Astrocyte of the hippocampus (primary cell): ENCODE measurements at regions not wholly inside any gene's neighbourhood (a gene's known extent, or its start where the extent isn't known, plus 50 kb on each side); places are given as distances from the start of the nearest gene placed in this dataset.
"Not testable (repeated sequence)": the region's sequence is repeated elsewhere in the genome, so short reads cannot be mapped to it uniquely, and the experiment has no call there.

Source experiments
- DNase-seq: peaks from one replicate; pipeline ENCODE4 v3.0.0; 2011; ENCODE audit warnings: low read depth, low spot score

DNA sequence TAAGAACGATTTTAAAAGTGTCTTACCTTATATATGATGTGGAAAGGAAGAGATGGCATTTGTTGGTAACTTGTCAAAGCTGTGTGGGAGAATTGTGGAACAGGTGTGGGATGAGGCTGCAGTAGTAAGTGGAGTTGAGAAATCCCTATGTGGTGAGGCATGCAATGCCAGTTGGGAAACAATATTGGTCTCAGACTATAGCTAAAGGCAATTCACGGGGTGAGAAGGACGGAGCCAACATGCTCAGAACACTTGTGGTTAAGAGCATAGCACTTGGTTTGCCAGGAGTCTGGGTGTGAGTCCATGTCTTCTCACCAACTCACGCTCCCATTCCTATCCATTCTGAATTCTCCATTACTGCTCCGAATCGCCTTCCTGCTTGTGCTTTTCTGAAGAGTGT is 615.6 kb upstream of the ADAMTS9 start:
- DNase-seq, result peak; percentile 17

DNA sequence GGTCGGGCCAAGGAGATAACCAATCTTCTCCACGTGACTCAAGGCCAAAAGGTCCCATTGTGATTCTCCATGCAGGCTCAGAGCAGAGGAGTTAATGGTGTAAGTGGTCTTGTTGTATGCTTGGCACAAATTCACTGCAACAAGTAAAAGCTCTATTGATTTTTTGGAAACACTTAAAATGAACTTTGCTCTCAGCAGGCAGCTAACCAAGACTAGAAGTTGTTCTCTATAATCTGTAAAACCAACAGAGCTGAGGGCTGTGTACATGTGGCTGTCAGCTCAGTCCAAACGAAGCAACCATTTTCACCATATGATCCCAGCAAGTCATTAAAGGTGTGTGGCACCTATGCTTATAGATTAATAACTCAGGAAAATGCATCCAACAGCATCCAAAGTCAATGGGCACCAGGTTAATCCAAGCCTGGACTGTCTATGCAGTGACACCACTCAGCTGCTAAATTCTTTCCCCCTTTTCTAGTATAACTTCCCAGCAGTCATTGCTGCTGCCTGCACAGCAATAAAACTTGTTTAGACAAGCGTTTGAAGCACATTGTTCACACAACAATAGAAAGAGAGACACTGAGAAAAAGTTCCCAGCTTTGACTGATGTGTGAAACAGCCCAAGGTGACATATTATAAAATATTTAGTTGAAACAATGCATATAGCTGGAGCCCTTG is 603.8 kb upstream of the ADAMTS9 start:
- DNase-seq, result no peak

DNA sequence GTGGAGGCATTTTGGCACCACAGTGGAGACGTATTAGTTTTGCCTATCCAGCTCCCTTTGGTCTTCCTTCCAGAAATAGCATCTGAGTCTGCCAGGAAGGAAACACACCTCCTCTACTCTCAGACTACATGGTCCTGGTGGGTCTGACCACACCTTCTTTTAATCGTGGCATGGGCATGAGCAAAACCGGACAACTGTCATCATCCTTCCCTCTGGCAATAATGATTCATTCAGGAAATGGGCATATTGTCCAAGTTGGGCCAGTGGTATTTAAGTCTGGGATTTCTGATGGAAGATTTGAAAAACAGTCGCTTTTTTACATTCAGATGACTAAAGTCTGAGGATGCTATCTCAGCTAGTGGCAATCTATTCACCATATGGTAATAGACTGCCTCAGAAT is 601.0 kb upstream of the ADAMTS9 start:
- no peak for DNase-seq

DNA sequence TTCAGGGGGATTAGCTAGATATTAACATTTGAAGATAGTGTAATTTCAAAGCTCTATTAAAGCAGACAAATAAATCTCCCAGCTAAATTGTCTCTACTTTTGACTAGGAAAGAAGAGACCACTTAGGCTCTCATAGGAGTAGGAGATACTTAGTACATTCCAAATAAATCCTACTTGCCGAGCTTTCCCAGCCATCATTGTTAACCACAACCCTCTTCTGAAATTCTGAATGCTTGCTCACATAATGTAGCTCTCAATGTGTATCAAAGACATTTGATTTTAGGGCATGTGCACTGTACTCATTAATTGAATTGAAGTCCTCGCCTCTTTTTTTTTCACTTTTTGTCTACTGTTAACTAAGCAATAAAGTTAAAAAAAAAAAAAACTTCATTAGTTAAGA is 598.2 kb upstream of the ADAMTS9 start:
- peak; percentile 54 for DNase-seq

DNA sequence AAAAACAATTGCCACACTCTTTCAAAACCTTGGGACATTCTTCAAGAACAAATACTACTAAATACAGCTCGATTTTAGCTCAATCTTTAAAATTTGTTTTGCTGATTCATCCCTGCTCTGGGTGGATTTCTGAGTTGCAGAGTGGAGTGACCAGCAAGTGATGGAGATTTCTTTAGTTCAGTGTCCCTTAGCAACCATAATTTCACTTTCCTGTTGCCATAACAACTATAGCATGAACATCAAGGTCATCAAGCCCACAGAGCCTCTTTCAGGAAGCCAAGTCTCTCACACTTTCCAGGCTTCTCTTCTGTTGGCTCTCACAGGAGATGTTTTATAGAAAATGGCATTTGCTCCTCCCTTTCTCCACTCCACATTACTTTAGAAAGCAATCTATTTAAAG is 597.2 kb upstream of the ADAMTS9 start:
- peak; percentile 35 for DNase-seq

DNA sequence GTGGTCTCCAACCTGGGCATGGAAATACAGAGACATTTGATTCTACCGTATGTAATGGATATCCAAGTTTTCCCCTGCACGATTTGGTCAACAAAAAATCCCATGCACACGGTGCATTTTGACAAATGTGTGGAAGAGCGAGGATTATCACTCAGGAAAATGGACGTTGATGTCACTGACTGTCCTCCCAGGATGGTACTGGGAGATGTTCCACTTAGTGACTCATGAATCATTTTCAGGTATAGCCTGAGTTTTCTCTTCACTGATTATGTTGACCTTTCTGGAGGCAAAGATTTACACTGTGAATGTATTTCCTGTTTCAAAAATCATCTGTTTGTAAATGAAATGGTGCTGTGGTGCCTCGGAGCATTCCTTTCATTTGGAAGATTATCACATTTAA is 596.7 kb upstream of the ADAMTS9 start:
- no peak for DNase-seq

DNA sequence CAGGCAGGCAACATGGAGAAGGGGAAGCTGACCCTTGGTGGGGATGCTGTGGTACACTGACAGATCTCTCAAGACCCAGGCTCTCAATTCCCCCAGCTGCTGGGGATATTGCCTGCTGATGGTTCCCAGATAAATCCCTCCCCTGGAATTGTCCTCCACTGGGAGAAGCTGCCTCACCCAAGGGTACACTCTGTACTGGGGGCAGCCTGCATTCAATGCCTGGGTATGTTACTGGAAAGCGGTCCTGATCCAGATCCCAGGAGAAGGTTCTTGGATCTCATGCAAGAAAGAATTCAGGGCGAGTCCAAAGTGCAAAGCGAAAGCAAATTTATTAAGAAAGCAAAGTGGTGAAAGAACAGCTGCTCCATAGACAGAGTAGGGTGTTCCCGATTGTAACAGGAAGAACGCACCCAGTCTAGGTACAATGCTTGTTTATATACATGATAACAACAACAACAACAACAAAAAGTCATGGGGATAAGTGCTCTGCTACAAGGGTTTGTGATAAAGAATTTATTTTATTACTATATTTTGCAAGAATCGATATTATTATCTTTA is 591.5 kb upstream of the ADAMTS9 start:
- no peak for DNase-seq

DNA sequence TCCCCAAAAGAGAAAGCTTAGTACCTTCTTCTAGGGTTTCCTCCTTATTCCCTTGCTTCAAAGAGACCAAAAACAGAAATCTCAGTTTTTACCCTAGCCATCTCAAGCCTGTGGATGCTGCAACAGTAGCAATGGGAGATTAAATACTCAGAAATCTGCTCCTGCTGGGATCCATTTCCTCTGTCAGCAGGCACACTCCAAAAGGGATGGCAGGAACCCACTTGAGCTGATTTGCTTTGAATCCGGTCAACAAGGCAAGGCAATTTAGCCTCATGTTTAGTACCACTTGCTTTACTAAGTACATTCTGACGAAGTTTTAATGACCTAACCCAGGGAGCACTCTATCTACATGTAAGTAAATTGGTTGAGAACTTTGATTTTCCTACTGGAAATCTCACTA is 590.0 kb upstream of the ADAMTS9 start:
- DNase-seq, result no peak

DNA sequence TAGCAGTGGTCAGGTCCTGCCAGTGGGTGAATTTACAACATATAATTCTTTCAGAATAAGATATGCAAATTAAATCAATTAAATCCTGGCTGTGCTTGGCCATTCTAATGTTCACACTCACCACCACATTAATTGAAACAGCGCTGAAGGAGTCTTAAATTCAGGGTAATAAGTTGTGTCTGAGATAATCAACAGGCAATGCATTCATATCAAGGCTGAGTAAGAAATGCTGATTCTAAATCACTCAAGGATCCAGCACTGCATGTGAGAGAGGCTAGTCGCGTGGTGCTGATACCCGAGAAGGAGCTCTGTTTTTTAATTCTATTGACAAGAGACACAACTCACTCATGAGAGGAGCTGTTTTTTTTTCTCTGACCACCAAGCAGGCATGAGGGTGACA is 588.8 kb upstream of the ADAMTS9 start:
- DNase-seq, result no peak

DNA sequence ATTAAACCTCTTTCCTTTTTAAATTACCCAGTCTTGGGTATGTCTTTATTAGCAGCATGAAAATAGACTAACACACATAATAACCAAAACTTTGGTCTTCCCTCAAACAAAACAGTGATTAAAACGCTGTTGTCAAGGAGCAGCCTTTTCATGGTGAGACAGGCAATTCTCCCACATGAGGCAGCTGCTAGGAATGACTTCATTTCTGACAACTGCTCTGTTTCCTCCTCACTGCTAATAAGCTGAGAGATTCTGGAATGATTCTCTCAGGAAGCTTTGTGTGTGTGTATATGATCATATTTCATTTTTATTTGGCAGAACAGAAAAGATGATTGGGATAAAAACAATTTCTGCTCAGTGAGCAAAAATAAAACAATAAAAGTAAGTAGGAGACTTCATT is 580.6 kb upstream of the ADAMTS9 start:
- peak; percentile 35 for DNase-seq

DNA sequence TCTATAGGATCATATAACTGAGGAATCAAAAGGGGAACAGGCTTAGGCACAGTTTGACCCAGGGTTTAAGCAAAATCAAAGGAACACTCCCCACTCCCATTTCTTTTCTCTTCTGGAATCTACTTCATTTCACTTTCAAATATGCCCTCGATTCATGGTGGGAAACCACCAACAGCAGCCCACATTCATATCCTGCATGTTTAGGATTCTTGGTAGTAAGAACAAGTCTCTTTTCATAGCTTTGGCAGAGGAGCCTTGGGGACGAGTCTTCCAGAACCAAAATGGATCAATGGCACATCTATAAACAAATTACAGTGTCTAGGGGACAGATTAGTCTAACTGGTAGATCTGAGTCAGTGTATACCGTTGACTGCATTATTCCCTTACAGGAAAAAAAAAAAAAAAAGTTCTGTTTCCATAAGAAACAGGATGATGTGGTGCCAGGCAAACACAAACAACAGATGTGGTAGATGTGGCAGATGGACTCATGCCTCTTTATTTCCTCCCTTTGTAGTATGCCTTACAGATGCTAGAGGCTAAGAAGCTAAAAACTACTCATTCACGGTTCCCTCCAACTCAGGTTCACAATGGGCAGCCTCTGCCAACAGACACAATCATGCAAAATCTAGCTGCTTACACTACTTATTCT is 578.3 kb upstream of the ADAMTS9 start:
- DNase-seq, result peak; percentile 85

DNA sequence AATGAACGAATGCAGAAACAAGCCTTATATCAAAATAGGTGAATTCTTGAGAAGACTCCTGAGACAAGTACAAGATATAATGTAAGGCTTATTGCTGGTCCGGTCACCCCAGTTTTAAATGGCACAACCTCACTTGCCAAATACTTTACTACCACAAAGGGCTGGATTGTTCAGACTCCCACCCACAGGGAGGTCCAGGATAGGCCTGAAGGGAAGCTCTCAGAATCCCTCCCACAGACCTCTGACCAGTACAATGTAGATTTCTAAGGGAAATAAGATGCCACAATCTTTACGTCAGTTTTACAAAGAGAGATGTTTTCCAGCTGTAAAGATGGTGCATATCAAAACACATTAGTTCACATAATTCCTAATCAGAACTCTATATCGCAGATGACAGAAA is 577.7 kb upstream of the ADAMTS9 start:
- DNase-seq, result peak; percentile 76

DNA sequence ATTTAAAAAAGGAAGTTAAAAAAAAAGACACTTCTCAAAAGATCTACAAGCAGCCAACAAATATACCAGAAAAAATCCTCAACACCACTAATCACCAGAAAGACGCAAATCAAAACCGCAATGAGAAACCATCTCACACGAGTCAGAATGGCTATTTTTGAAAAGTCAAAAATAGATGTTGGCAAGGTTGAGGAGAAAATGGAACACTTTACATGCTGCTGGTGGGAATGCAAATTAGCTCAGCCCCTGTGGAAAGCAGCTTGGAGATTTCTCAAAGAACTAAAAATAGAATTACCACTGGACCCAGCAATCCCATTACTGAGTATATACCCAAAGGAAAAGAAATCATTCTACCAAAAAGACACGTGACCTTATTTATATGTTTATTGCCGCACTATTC is 574.7 kb upstream of the ADAMTS9 start:
- no peak for DNase-seq

DNA sequence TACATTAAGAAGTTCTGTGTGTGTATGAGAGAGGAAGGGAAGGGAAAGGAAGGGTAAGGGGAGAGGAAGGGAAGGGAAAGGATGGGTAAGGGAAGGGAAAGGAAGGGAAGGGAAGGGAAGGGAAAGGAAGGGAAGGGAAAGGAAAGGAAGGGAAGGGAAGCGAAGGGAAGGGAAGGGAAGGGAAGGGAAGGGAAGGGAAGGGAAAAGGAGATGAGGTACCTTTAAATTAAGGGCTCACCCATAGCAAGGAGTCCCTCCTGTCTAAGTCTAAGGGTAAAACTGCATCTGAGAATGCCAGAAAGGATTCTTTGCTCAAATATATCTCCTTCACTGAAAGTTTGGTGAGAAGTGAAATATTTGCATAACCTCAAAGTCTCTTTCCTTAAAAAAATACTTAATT is 572.1 kb upstream of the ADAMTS9 start:
- no peak for DNase-seq

DNA sequence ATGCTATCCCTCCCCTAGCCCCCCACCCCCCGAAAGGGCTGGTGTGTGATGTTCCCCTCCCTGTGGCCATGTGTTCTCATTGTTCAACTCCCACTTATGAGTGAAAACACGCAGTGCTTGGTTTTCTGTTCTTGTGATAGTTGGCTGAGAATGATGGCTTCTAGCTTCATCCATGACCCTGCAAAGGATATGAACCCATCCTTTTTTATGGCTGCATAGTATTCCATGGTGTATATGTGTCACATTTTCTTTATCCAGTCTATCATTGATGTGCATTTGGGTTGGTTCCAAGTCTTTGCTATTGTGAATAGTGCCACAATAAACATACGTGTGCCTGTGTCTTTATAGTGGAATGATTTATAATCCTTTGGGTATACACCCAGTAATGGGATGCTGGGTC is 565.1 kb upstream of the ADAMTS9 start:
- not testable (repeated sequence) for DNase-seq

DNA sequence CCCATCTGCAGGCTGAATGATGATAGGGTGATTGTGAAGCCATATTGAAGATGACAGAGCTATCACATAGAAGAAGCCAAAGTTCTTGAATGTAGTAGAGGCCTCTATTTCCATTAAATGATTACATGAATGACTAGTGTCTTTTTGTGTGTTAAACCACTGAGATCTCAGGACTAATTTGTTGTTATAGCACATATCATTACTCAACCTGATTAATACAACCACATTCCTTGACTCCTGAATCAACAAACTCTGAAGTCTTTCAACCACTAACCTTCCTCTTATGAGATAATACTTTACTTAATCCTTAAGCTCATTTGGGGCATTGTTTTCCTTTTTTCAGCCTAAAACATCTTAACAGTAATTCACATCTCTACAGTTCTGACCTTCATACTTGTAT is 564.5 kb upstream of the ADAMTS9 start:
- peak; percentile 11 for DNase-seq

DNA sequence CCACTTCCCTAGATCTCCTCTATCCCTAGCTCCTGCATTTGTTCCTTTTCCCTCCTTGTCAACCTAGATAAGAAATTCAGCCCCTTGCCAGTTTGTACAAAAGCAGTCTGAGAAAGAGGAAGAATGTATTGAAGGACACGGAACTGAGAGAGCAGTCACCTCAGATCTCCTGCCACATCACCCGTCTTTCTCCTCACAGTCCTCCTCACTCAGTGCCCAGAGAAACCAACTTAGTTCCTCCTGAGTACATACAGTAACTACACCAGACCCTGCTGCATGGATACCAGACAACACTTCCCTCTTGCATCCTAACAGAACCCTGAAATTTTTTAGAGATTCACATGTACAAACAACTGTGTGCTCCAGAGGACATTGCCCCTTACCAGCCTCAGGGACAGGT is 563.6 kb upstream of the ADAMTS9 start:
- DNase-seq, result no peak

DNA sequence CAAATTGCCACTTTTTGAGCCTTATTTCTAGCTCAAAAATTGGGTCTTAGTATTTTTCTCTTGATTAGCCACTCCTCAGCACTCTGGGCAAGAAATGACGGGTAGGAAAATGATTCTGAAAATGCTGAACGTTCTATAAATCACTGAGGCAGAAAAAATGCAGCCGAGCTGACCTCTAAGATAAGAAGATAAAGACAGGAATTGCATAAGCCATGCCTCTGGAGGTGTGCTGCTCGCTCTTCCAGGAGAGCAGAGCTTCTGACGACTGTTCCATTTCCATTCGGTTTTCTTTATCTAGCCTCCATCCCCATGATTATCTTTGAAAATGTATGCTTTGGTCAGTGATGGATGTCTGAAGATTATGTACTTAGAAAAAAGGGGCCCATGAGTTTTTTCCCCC is 558.8 kb upstream of the ADAMTS9 start:
- DNase-seq, result no peak

DNA sequence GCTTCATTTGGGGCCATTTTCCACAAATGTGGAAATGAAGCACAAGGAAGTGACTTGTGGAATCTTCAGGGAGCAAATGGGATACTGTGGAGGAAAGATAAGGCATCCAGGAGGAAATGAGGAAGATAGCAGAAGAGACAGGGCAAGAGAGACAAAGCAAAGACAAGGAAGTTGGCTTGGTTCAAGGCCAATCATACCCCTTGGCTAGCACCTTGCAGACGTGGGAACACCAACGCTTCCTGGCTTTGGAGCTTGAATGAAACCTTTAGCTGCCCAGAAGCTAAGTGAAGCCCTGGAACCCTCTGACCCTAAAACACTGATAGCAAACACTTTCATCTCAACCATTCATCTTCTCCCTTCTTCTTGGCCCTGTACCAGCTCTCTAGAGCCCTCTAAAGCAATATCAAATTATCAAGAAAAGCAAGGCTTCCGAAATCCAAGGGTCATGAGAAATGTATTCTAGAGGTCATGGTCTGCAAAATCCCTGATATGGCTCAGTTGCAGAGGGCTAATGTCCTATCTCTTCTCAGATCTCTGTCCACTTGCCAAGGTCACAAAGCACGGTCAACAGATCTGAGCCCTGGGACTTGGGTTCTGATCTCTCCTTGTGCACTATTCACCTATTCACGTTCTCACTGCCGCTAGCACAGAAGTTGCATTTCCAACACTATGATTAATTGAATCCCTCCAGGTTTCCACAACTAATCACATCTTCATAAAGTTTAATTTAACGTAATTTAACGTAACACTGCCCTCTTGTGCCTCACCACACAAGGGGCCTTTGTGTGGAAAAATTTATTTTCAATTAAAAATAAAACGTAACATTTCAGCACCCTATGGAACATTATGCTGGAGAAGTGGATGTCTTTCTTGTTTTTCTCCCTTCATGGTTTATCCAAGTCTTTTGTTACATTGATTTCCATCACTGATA is 557.6 kb upstream of the ADAMTS9 start:
- DNase-seq, result peak; percentile 64

DNA sequence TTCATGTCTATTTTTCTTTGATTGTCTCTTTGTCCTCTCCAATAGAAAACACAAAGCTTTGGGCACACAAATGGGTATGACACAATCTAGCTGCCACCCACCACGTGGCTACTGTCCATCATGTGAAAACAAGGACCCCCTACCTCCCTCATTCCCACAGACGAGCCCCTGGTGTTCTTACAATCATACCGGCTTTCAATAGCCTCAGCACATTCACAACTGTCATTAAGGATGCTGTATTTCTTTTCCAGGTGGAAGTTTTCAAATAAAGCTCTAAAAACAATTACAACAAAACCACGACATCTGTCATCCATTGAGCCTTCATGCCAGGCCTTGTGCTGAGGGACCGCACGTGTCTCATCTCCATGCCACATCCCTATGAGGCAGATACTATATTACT is 552.6 kb upstream of the ADAMTS9 start:
- DNase-seq, result no peak

DNA sequence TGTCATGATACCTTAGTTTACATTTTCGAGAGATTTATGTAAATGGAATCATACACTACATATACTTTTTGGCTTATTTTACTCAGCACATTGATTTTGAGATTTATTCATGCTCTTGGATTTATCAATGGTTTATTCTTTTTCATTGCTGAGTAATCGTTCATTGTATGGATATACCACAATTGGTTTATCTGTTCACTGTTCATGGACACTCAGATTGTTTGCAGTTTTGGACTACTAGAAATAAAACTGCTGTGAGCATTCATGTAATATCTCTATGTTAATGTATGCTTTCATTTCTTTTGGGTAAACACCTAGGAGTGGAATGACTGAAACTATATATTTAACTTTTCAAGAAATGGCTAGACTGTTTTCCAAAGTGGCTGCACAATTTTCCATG is 550.9 kb upstream of the ADAMTS9 start:
- DNase-seq, result no peak

DNA sequence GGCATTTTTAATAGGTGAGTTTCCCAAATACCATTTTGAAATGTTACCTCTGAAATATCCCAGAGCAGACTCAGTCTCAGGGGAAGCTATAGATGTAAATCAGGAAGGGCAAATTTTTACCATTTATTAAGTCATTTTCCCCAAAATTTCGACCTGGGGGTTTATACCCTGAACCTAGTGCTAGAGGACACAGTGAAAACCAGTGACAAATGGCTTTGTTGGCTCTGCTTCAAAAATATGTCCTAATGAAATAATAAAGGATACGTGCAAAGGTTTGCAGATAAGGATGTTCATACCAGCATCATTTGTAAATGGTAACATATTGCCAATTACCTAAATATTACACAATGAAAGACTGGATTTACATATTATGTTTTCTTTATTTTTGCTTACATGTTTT is 546.7 kb upstream of the ADAMTS9 start:
- no peak for DNase-seq
